Chondrocyte (in vitro differentiated cells): ENCODE measurements at regions not wholly inside any gene's neighbourhood (a gene's known extent, or its start where the extent isn't known, plus 50 kb on each side); places are given as distances from the start of the nearest gene placed in this dataset.

ENCODE experiments used
- DNase-seq: peaks from one replicate; pipeline ENCODE4 v3.0.0; 2021; ENCODE audit warnings: mixed read lengths, low spot score
- H3K27ac Mint-ChIP-seq: one replicate; pipeline ENCODE4 v1.8.0; 2021; ENCODE audit warnings: mild to moderate bottlenecking, moderate library complexity, mixed read lengths; ENCODE audit not compliant: unreplicated experiment
- H3K27me3 Mint-ChIP-seq: 2 replicates; pipeline ENCODE4 v1.8.0; 2021; ENCODE audit warnings: low read depth, mixed read lengths
- H3K36me3 Mint-ChIP-seq: 2 replicates; pipeline ENCODE4 v1.8.0; 2021; ENCODE audit warnings: low read depth, mixed read lengths
- H3K4me1 Mint-ChIP-seq: 2 replicates; pipeline ENCODE4 v1.8.0; 2021; ENCODE audit warnings: low read depth, mild to moderate bottlenecking, mixed read lengths
- H3K4me3 Mint-ChIP-seq: one replicate; pipeline ENCODE4 v1.8.0; 2021; ENCODE audit warnings: mild to moderate bottlenecking, moderate library complexity, mixed read lengths; ENCODE audit not compliant: unreplicated experiment
- H3K9me3 Mint-ChIP-seq: 2 replicates; pipeline ENCODE4 v1.8.0; 2021; ENCODE audit warnings: low read depth, mixed read lengths
- TF ChIP-seq, protein P1 (sequence below): fragments of 200-600 bp; sonication (generic); IDR thresholded peaks from 2 replicates; pipeline ENCODE4 v1.5.0; 2021; ENCODE audit warnings: antibody characterized with exemption, mild to moderate bottlenecking, moderate library complexity

DNA sequence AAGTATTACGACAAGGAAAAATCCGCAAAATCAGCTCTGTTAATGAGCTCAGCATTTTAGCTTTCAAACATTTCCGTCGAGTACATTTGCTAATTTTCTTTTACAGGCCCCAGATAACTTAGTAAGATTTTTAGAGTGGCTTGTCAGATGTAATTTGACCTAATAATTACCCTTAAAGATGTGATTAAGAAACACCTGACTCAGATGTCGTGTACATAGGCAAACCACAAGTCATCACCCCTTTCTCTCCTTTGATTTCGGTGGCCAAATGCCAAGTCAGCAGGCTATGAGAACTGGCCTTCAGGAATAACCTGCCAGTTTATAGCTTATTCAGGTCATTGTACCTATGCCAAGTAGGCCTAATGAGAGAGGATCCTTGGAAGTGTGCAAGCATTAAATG lies 369.6 kb downstream of the PCDH7 start:
- Mint-ChIP-seq H3K36me3 (no peaks in the 10 kb centered on the region), H3K9me3 (no peaks in the 10 kb centered on the region), H3K4me3 (peak overlapping the region; percentile 3), H3K4me1 (peaks cover 52% of the 10 kb centered on the region), H3K27ac (peak overlapping the region; percentile 91), H3K27me3 (no peaks in the 10 kb centered on the region)
- DNase-seq: no peak
- TF ChIP-seq, protein P1, sequence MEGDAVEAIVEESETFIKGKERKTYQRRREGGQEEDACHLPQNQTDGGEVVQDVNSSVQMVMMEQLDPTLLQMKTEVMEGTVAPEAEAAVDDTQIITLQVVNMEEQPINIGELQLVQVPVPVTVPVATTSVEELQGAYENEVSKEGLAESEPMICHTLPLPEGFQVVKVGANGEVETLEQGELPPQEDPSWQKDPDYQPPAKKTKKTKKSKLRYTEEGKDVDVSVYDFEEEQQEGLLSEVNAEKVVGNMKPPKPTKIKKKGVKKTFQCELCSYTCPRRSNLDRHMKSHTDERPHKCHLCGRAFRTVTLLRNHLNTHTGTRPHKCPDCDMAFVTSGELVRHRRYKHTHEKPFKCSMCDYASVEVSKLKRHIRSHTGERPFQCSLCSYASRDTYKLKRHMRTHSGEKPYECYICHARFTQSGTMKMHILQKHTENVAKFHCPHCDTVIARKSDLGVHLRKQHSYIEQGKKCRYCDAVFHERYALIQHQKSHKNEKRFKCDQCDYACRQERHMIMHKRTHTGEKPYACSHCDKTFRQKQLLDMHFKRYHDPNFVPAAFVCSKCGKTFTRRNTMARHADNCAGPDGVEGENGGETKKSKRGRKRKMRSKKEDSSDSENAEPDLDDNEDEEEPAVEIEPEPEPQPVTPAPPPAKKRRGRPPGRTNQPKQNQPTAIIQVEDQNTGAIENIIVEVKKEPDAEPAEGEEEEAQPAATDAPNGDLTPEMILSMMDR: no peak

DNA sequence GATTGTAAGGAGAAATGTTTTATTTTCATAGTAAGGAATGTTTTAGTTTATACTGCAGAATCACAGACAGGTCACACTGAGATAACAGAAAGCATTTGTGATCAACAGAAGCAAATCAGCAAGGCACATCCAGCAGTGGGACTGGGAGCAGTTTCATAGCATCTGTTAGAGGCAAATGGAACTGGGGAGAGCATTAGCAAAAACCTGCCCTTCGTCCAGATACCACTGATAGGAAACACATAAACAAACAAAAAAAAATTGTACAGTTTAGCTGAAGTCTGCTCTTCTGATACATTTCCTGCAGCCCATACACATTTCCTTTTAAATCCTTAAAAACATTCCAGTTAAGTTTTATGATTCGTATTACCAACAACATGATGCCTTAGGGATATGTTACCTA lies 374.3 kb downstream of the PCDH7 start:
- no peaks in the 10 kb centered on the region for H3K36me3 Mint-ChIP-seq
- H3K4me3 Mint-ChIP-seq: no peak overlapping the region
- H3K9me3 Mint-ChIP-seq: no peaks in the 10 kb centered on the region
- no peak overlapping the region for H3K27ac Mint-ChIP-seq
- no peak for DNase-seq
- TF ChIP-seq, protein P1: no peak
- H3K4me1 Mint-ChIP-seq: peaks cover 12% of the 10 kb centered on the region
- no peaks in the 10 kb centered on the region for H3K27me3 Mint-ChIP-seq

DNA sequence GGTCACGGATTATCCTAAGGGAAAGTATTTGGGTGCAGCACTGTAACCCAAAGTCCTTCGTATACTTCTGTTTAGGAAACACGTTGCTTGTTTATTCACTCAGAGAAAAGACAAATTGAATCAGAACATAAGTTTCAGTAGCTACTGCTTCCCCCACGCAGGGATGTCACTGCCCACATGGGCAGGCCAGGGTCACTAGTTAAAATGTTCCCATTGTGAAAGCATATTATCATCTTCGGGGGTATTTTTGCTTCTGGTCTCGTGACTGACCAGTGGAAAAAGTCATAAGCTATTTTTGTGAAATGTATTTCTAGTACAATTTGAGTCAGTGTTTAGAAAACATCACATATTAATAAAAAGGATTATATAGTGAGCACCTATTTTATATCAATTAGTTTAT lies 377.8 kb downstream of the PCDH7 start:
- TF ChIP-seq, protein P1: no peak
- no peak for DNase-seq
- no peak overlapping the region for H3K4me3 Mint-ChIP-seq
- no peaks in the 10 kb centered on the region for H3K9me3 Mint-ChIP-seq
- H3K4me1 Mint-ChIP-seq: peaks cover 19% of the 10 kb centered on the region
- H3K36me3 Mint-ChIP-seq: no peaks in the 10 kb centered on the region
- H3K27me3 Mint-ChIP-seq: no peaks in the 10 kb centered on the region
- no peak overlapping the region for H3K27ac Mint-ChIP-seq

DNA sequence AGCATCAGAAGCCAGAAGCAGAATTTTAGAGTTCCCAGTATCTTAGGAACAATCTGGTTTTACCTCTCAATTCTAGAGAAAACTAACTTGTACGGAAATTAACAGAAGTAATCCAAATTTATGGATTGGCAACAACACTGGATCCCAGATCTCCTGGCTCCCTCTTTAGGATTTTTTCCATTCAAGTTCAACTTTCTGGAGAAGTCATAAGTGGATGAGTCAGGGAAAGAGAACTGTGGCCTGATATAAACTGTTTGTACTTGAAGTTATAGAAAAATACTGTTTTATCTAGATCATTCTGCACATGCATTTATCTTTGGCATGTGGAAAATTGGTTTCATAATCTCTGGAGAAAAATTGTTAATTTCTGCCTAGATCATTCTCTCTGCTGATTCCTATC lies 380.4 kb downstream of the PCDH7 start:
- Mint-ChIP-seq H3K27me3 (no peaks in the 10 kb centered on the region), H3K9me3 (no peaks in the 10 kb centered on the region), H3K27ac (no peak overlapping the region), H3K4me3 (no peak overlapping the region), H3K36me3 (no peaks in the 10 kb centered on the region), H3K4me1 (peaks cover 32% of the 10 kb centered on the region)
- DNase-seq: no peak
- TF ChIP-seq, protein P1: peak; percentile 13

DNA sequence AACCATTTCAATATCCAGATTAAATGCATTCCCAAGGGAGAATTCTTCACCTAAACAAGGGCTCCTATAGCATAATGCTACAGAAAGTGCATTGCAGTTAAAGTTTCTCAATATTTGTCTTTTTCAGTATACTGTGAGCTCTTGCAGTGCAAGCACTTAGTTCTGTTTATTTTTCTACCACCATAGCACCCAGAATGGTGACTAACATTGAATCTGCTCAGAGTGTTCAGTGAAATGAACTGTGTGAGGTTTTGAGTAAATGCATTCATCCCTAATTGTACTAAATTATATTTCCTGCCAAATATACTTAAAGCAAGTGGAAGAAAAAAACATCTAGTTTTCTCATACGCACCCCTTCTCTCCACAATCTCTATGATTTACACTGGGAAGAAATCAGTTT lies 383.9 kb downstream of the PCDH7 start:
- Mint-ChIP-seq H3K36me3 (no peaks in the 10 kb centered on the region), H3K4me1 (peaks cover 56% of the 10 kb centered on the region), H3K9me3 (no peaks in the 10 kb centered on the region), H3K4me3 (no peak overlapping the region), H3K27ac (peak overlapping the region; percentile 23), H3K27me3 (no peaks in the 10 kb centered on the region)
- TF ChIP-seq, protein P1: no peak
- no peak for DNase-seq
